ENCODE measurements at regions not wholly inside any gene's neighbourhood (a gene's known extent, or its start where the extent isn't known, plus 50 kb on each side); places are given as distances from the start of the nearest gene placed in this dataset.

DNA sequence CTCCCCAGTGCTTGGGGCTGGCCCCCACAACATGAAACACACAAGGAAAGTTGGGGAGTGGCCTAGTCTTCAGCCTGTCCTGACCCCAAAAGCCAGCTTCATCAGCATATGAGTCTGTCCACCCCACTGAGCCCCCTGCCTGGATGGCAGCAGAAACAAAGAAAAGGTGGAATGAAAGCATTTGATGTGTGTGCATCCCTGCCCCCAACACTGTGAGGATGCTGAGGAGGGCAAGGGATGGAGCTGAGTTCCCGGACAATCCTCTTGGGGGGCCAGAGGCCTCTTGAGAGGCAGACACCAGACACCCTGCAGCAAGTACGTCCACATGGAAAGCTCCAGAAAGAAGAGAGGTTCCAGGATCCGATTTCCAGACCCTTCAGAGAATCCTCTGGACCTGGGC lies 113.5 kb upstream of the PPP1R26 start:
- no peak overlapping the region for H3K4me3 ChIP-seq (ENCODE audit: low read depth, low read length)
- no peak for DNase-seq (ENCODE audit: low read depth)
- TF ChIP-seq, protein P1, sequence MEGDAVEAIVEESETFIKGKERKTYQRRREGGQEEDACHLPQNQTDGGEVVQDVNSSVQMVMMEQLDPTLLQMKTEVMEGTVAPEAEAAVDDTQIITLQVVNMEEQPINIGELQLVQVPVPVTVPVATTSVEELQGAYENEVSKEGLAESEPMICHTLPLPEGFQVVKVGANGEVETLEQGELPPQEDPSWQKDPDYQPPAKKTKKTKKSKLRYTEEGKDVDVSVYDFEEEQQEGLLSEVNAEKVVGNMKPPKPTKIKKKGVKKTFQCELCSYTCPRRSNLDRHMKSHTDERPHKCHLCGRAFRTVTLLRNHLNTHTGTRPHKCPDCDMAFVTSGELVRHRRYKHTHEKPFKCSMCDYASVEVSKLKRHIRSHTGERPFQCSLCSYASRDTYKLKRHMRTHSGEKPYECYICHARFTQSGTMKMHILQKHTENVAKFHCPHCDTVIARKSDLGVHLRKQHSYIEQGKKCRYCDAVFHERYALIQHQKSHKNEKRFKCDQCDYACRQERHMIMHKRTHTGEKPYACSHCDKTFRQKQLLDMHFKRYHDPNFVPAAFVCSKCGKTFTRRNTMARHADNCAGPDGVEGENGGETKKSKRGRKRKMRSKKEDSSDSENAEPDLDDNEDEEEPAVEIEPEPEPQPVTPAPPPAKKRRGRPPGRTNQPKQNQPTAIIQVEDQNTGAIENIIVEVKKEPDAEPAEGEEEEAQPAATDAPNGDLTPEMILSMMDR (IDR thresholded peaks at IDR 0.05; ENCODE audit: insufficient read depth, low read length), result no peak

DNA sequence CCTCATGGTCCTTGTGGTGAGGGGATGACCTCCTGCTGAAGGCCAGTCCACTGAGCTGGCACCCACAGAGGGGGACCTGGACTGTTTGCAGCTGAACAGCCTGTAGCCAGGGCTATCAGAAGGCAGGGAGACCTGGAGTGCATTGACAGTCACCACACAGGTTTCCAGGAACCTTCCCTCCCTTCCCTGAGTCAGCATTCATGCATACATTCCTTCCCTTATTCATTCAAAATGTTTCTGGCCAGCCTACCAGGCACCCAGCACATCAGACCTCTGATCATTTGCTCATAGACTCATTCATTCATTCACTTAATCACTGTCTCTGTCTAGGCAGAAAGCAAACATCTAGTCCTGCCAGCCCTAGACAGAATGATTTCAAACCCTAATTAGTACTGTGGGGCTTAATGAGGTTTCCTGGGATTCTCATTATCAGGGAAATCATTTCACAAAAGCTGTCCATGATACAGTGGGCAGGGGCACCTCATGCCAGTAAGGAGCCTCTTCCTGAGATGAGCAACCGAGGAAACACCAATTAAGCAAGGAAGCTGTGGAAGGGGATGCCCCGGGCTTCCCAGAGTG lies 110.1 kb upstream of the PPP1R26 start:
- DNase-seq (ENCODE audit: low read depth), result no peak
- TF ChIP-seq, protein P1 (IDR thresholded peaks at IDR 0.05; ENCODE audit: insufficient read depth, low read length), result no peak
- H3K4me3 ChIP-seq (ENCODE audit: low read depth, low read length), result no peak overlapping the region

DNA sequence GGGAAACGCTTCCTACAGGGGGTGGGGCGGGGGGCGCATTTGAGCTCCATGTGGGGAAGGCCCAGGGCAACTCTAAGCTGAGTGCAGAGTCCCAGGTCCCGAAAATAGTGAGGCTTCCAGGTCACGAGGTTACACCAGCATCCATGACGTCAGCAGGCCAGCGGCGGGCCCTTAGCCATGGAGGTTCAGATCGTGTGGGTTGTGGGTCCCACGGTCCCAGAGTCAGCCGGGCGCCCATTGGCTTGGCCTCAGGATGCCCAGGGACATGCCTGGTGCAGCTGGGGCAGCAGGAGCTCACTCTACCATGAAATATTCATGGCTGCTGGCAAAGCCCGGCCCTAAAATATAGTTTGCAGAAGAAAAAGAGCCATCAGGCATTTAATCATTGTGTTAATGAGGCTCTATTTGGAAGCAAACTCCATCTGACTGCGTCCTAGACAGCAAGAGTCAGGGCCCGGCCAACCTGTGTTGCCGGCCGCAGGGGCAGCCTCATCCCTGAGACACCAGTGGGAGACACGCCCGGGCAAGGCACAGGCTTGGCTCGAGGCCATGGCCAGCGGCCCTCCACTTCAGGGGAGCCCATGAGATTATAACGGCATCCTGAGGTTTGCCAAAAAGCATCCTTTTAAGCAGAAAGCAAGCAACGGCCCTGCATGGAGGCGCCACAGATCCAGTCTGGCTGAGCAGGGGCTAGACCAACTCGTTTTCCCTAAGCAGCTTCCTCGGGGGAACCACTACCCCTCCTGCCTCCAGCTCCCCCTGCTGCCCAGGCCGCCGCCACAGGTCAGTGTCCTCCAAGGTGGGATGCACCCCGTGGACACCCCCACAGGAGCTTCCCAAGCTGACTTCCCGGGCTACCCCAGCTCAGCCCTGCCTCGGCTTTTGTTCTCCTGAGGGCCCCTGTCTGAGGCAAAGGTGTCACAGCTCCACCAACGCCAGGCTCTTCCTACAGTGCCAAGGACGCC lies 108.9 kb upstream of the PPP1R26 start:
- TF ChIP-seq, protein P1 (IDR thresholded peaks at IDR 0.05; ENCODE audit: insufficient read depth, low read length), result no peak
- DNase-seq (ENCODE audit: low read depth), result no peak
- H3K4me3 ChIP-seq (ENCODE audit: low read depth, low read length), result no peak overlapping the region

GRCh38 chr9:135371535-135371934 lies 108.0 kb upstream of the PPP1R26 start:
- no peak overlapping the region for H3K4me3 ChIP-seq (ENCODE audit: low read depth, low read length)
- no peak for DNase-seq (ENCODE audit: low read depth)
- TF ChIP-seq, protein P1 (IDR thresholded peaks at IDR 0.05; ENCODE audit: insufficient read depth, low read length), result no peak

DNA sequence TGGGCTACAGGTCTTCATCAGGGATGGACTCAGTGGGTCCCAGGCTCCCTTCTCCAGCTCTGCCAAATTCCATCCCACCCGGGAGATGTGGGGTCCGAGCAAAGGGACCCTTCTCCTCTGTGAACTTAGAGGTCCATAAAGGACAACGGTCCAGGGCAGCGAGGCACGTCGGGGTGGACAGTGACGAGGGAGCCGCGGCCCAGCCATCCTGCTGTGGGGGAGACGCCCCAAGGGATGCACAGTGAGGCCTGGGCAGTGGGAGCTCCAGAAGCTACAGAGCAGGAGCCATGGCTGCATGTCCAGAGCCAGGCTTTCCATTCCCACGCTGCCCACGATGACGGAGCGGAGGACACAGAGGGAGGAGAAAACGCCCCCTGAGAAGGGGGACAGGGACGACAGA lies 107.5 kb upstream of the PPP1R26 start:
- DNase-seq (ENCODE audit: low read depth), result no peak
- TF ChIP-seq, protein P1 (IDR thresholded peaks at IDR 0.05; ENCODE audit: insufficient read depth, low read length), result no peak
- no peak overlapping the region for H3K4me3 ChIP-seq (ENCODE audit: low read depth, low read length)

DNA sequence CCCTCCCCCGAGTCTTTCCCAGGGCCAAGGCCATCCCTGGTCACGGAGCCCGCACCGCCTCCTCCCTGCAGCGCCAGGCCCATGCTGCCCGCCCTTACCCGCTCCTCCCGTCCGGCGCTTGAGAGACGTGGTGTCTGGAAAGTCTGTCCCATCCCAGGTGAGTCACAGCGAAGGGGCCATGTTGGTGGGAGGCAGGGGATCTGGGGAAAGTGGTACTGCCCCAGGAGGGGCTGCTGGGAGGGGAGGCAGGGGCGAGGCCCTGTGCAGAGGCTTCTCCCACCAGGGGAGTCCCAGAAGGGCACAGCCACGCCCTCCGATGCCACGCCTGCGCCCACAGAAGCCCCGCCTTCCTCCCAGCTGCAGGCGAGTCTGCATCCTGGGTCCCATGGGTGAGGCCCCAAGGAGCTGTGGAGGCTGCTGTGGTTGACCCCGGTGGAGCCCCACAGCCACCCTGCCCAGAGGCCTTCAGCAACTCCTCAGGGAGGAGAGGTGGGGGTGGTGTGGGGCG lies 107.0 kb upstream of the PPP1R26 start:
- no peak for DNase-seq (ENCODE audit: low read depth)
- TF ChIP-seq, protein P1 (IDR thresholded peaks at IDR 0.05; ENCODE audit: insufficient read depth, low read length), result no peak
- no peak overlapping the region for H3K4me3 ChIP-seq (ENCODE audit: low read depth, low read length)

Data from fibroblast of the aortic adventitia (primary cell).